NCI-H146 treated with DMSO at 0.1 percent for 48 hours (cell line): ENCODE measurements at regions not wholly inside any gene's neighbourhood (a gene's known extent, or its start where the extent isn't known, plus 50 kb on each side); places are given as distances from the start of the nearest gene placed in this dataset.
A peak's percentile ranks its signal among the peaks of the same experiment; 100 is the strongest.

Experiments
- DNase-seq: peaks from one replicate; lab custom pipeline; 2025; ENCODE audit not compliant: unreplicated experiment; lab: John Stamatoyannopoulos, UW

GRCh38 chr9:89721971-89722530 lies 117.2 kb downstream of the GADD45G start:
- no peak for DNase-seq

- no peak for DNase-seq
Observed at GRCh38 chr9:89722712-89723111, 117.9 kb downstream of the GADD45G start.

- DNase-seq, result no peak
Observed at GRCh38 chr9:89723469-89724100, 118.8 kb downstream of the GADD45G start.

GRCh38 chr9:89724659-89725058 lies 119.8 kb downstream of the GADD45G start:
- no peak for DNase-seq

- DNase-seq, result no peak
Observed at GRCh38 chr9:89725271-89725670, 120.5 kb downstream of the GADD45G start.

GRCh38 chr9:89729954-89730530 lies 125.2 kb downstream of the GADD45G start:
- DNase-seq, result no peak

GRCh38 chr9:89730715-89731114 lies 125.9 kb downstream of the GADD45G start:
- DNase-seq, result peak; percentile 82

GRCh38 chr9:89731262-89732182 lies 126.7 kb downstream of the GADD45G start:
- no peak for DNase-seq

GRCh38 chr9:89732295-89732938 lies 127.6 kb downstream of the GADD45G start:
- DNase-seq, result no peak

GRCh38 chr9:89732939-89733324 lies 128.1 kb downstream of the GADD45G start:
- no peak for DNase-seq

- DNase-seq, result no peak
Observed at GRCh38 chr9:89734600-89735041, 129.8 kb downstream of the GADD45G start.

GRCh38 chr9:89738137-89738932 lies 133.5 kb downstream of the GADD45G start:
- no peak for DNase-seq

GRCh38 chr9:89739511-89739910 lies 134.7 kb downstream of the GADD45G start:
- DNase-seq, result no peak

- no peak for DNase-seq
Observed at GRCh38 chr9:89739916-89740315, 135.1 kb downstream of the GADD45G start.

GRCh38 chr9:89740722-89741121 lies 135.9 kb downstream of the GADD45G start:
- DNase-seq, result no peak

- DNase-seq, result no peak
Observed at GRCh38 chr9:89742660-89743059, 137.8 kb downstream of the GADD45G start.

GRCh38 chr9:89743216-89743572 lies 138.4 kb downstream of the GADD45G start:
- no peak for DNase-seq

- DNase-seq, result no peak
Observed at GRCh38 chr9:89743573-89744254, 138.9 kb downstream of the GADD45G start.

GRCh38 chr9:89744255-89744648 lies 139.4 kb downstream of the GADD45G start:
- no peak for DNase-seq

GRCh38 chr9:89744730-89745129 lies 139.9 kb downstream of the GADD45G start:
- no peak for DNase-seq
